Muscle layer of duodenum (tissue), 2 donors: ENCODE measurements at regions not wholly inside any gene's neighbourhood (a gene's known extent, or its start where the extent isn't known, plus 50 kb on each side); places are given as distances from the start of the nearest gene placed in this dataset.

Experiments
- H3K27ac ChIP-seq: one replicate; pipeline ENCODE4 v1.7.0; 2013; ENCODE audit warnings: mild to moderate bottlenecking, low read length
- H3K27me3 ChIP-seq: one replicate; pipeline ENCODE4 v1.7.0; 2013; ENCODE audit warnings: low read depth, mild to moderate bottlenecking, control low read depth, low read length
- H3K36me3 ChIP-seq, 2 donors: one replicate each; pipeline ENCODE4 v1.7.0; 2013; ENCODE audit warnings: low read length in 2 of 2, control low read depth in 1 of 2, mild to moderate bottlenecking in 1 of 2; ENCODE audit not compliant: insufficient read depth in 2 of 2, control insufficient read depth in 1 of 2
- H3K4me1 ChIP-seq, 2 donors: one replicate each; pipeline ENCODE4 v1.7.0; 2013; ENCODE audit warnings: low read length in 2 of 2, mild to moderate bottlenecking in 2 of 2, control low read depth in 1 of 2, moderate library complexity in 1 of 2; ENCODE audit not compliant: insufficient read depth in 2 of 2, control insufficient read depth in 1 of 2
- H3K4me3 ChIP-seq, 2 donors: one replicate each; pipeline ENCODE4 v1.7.0; 2013; ENCODE audit warnings: low read length in 2 of 2, low read depth in 1 of 2, mild to moderate bottlenecking in 1 of 2
- H3K9me3 ChIP-seq, 2 donors: one replicate each; pipeline ENCODE4 v1.7.0; 2013; ENCODE audit warnings: low read length in 2 of 2, control low read depth in 1 of 2, mild to moderate bottlenecking in 1 of 2; ENCODE audit not compliant: control insufficient read depth in 1 of 2
- donor health status: healthy.

DNA sequence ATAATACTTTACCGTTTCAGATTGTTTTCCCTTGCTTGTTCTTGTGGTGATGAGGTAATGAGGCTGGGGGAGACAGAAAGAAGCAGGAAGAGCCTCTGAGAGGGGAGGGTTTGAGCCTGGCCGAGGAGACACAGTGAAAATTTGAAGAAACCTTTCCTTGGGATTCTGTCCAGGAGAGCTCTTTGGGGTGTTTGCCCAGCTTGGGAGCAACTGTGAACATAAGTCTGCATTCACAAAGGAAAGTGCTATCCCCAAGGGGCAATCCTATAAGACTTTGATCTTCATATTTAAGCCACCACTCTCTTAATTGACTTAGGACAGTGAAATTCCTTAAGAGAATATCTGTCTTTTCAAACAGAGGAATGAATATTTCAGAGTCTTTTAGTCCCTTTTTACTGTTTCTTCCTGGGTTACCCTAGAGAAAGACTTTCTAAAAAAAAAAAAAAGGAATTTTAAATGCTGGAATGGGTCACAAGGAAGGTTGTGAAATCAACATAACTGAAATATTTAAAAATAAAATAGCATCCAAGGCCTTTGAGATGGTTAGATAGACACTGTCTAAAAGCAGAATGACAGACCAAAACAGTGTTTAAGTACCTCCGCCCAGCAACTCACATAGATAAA is 52.5 kb upstream of the STAM2 start:
- Histone ChIP-seq H3K4me3 (no peak overlapping the region), H3K9me3 (no peaks in the 10 kb centered on the region), H3K27me3 (no peaks in the 10 kb centered on the region), H3K36me3 (no peaks in the 10 kb centered on the region), H3K4me1 (peaks cover 9 to 14% of the 10 kb centered on the region in 2 donors), H3K27ac (peak overlapping the region; percentile 0)

DNA sequence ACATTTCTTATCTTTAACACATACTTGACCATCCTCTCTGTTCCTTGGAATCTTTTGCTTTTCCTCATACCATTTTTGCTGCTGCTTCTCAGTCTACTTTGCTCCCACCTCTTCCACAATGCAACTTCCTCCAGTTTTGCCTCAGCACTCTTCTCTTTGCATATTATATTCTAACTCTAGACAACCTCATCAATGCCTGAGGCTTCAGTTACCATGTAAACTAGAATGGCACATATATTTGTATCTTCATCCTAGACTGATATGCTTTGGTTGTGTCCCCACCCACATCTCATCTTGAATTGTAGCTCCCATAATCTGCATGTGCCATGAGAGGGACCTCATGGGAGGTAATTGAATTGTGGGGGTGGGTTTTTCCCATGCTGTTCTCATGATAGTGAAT is 55.9 kb upstream of the STAM2 start:
- Histone ChIP-seq H3K36me3 (no peaks in the 10 kb centered on the region), H3K9me3 (no peaks in the 10 kb centered on the region), H3K27me3 (no peaks in the 10 kb centered on the region), H3K4me1 (no peaks in the 10 kb centered on the region), H3K4me3 (no peak overlapping the region), H3K27ac (no peak overlapping the region)

DNA sequence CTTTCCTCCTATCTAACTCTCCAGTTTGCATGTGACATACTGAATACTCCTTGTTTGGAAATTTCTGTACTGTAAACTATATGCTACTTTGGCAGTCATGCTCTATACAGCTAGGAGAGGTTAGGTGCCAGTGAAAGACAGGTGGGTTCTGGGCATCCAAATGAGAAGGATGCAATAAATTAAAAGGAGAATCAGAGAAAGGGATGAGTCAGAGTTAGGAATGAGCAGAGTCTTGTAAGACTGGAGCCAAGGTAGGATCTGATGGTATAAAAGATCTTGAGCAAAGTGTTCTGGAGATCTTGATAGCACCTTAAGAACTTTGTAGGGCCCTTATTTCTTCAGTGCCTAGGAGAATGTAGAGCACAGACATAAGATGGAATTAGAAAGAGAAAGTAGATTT is 58.7 kb upstream of the STAM2 start:
- H3K9me3 ChIP-seq = no peaks in the 10 kb centered on the region
- no peak overlapping the region for H3K27ac ChIP-seq
- no peak overlapping the region for H3K4me3 ChIP-seq
- no peaks in the 10 kb centered on the region for H3K36me3 ChIP-seq
- no peaks in the 10 kb centered on the region for H3K27me3 ChIP-seq
- no peaks in the 10 kb centered on the region for H3K4me1 ChIP-seq

DNA sequence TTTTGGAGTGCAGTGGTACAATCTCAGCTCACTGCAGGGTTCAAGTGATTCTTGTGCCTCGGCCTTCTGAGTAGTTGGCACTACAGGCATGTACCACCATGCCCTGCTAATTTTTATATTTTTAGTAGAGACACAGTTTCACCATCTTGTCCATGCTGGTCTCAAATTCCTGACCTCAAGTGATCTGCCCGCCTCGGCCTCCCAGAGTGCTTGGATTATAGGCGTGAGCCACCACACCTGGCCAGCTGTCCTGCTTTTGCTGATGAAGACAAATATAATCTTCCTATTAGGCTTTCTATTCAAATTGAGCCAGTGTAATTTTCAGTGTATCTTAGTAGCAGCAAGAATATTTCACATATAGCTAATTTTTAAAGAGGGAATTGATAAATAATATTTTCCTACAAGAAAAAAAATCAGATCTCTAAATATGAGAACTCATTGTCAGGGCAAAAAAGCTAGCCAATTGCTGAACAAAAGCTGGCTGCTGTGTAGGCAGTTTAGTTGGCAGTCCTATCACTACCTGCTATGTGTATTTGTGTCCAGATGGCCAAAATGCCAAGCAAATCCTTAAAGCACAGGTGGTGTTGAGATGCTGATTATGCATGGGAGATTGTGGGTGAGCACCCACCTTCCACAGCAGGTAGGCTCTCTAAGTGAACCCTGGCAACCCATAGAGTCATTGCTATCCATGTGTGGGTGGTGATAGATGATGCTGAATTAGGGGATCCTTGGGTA is 60.8 kb upstream of the STAM2 start:
- Histone ChIP-seq H3K27ac (no peak overlapping the region), H3K4me1 (no peaks in the 10 kb centered on the region), H3K27me3 (no peaks in the 10 kb centered on the region)

DNA sequence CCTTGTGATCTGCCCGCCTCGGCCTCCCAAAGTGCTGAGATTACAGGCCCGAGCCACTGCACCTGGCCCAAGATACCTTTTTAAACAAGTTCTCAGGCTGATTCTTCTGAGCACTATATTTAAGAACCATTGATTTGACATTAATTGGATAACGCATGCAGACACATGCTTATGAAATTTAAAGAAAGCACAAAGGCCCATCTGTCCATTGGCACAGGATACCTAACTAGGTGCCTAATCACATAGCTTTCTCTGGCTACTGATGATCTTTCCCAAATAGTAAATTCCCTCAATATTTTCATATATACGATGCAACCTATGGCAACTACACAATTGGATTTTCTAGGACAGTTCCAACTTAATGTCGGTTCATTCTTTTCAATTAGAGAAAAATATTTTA is 62.5 kb upstream of the STAM2 start:
- Histone ChIP-seq H3K4me3 (no peak overlapping the region), H3K9me3 (no peaks in the 10 kb centered on the region), H3K27ac (no peak overlapping the region), H3K4me1 (no peaks in the 10 kb centered on the region), H3K36me3 (no peaks in the 10 kb centered on the region), H3K27me3 (no peaks in the 10 kb centered on the region)

More for the DNA sequence above, 60.8 kb upstream of the STAM2 start:
- H3K36me3 ChIP-seq = no peaks in the 10 kb centered on the region
- H3K9me3 ChIP-seq = no peaks in the 10 kb centered on the region
- H3K4me3 ChIP-seq = no peak overlapping the region

DNA sequence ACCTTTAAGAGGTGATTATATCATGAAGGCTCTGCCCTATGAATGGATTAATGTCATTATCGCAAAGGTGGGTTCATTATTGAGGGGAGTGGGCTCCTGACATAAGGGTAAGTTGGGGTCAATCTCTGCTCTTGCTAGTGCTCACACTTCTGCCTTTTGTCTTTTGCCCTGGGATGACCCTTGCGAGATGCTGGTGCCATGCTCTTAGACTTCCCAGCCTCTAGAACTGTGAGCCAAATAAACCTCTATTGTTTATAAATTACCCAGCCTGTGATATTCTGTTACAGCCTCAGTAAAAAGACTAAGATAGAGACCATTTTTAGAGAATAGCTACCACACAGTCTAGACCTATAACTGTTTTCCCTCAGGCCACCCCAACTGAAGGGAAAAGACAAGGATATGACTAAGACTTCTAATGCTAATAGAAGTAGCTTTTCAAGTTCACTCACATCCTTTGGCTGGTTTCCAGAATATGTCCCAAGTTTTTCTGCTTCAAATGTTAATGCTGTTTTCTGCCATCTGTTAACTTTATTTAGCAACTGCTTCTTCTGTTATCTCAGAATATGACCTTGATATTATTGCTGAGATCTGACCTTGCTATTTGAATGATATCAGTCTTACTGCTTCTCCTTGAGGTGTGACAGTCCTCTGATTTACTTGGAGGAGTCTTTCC is 65.1 kb upstream of the STAM2 start:
- H3K4me1 ChIP-seq = no peaks in the 10 kb centered on the region
- no peaks in the 10 kb centered on the region for H3K9me3 ChIP-seq
- H3K4me3 ChIP-seq = no peak overlapping the region
- H3K27me3 ChIP-seq = no peaks in the 10 kb centered on the region
- H3K27ac ChIP-seq = no peak overlapping the region
- no peaks in the 10 kb centered on the region for H3K36me3 ChIP-seq

- H3K36me3 ChIP-seq = no peaks in the 10 kb centered on the region
- H3K27me3 ChIP-seq = no peaks in the 10 kb centered on the region
- no peak overlapping the region for H3K27ac ChIP-seq
- H3K9me3 ChIP-seq = no peaks in the 10 kb centered on the region
- H3K4me1 ChIP-seq = no peaks in the 10 kb centered on the region
- no peak overlapping the region for H3K4me3 ChIP-seq
Measured at GRCh38 chr2:152241948-152242729, 66.6 kb upstream of the STAM2 start.

DNA sequence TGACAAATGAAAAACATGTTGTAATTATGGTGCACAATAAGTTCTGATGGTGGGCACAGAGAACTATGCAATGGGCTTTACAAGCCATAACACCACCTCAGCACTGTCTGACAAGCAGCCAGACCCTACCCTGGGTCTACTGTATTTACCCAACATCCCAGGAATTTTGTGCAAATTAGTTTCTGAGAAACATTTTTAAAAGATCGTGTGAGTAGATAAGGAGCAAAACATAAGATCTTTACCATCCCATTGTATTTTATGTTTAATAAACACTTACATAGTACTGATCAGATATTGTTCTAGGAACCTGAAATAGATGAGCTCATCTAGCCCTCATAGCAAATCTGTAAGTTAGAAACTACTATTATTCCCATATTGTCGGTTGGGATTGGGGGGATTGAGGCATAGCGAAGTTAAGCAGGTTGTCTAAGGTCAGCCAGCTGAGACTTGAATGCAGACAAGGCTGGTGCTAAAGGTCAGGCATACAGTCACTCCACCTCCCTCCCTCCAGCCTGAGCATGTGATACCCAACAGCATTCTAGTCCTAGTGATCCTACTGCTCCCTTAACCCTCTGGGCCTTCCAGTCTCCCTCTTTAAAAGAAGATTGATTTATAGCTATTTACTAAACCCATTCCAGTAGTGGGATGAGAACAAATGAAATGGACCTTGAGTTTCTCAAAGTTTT is 67.4 kb upstream of the STAM2 start:
- no peaks in the 10 kb centered on the region for H3K36me3 ChIP-seq
- H3K4me1 ChIP-seq = no peaks in the 10 kb centered on the region
- no peak overlapping the region for H3K27ac ChIP-seq
- no peaks in the 10 kb centered on the region for H3K9me3 ChIP-seq
- H3K27me3 ChIP-seq = no peaks in the 10 kb centered on the region
- no peak overlapping the region for H3K4me3 ChIP-seq

DNA sequence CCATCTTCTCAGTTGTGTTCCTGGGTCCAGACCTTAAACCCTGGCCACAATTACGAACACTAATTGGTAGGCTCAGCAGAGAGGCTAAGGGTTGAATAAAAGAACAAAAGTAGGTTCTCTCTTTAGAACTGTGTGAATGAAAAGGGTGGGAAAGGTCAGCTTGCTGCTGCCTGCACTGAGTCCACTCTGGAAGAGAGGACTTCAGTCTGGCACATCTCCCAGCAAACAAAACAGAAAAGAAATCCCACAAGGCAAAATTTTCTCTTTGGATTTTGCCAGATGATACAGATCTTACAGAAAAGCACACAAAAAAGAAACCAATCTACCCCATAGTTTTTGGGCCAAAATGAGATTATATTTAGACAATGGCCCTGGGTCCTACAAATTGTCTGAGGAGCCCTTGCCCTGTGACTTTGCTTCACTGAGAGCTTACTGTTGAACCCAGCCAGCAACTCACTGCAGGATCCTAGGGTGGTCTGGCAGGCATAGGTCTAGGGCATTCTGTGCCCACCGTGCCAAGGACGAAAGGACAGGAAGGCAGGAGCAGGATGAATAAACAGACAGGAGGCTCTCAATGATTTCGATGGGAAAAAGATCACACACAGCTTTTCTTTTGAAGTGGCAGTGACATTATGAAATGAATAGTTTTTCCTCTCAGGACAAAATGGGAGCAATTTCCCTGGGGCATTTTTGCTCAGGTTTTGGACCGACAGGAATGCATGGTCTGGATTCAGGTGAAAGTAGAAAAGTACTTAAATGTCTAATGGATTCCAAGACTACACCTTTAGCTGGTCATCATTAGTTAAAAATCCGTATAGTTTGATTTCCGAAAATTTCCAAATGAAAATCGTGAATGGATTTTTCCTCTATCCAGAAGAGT is 68.4 kb upstream of the STAM2 start:
- no peaks in the 10 kb centered on the region for H3K4me1 ChIP-seq
- H3K27me3 ChIP-seq = no peaks in the 10 kb centered on the region
- H3K9me3 ChIP-seq = no peaks in the 10 kb centered on the region
- no peak overlapping the region for H3K27ac ChIP-seq
- no peaks in the 10 kb centered on the region for H3K36me3 ChIP-seq
- H3K4me3 ChIP-seq = no peak overlapping the region

GRCh38 chr2:152245653-152246052 is 70.1 kb upstream of the STAM2 start:
- no peaks in the 10 kb centered on the region for H3K4me1 ChIP-seq
- no peak overlapping the region for H3K4me3 ChIP-seq
- H3K36me3 ChIP-seq = no peaks in the 10 kb centered on the region
- no peak overlapping the region for H3K27ac ChIP-seq
- H3K9me3 ChIP-seq = no peaks in the 10 kb centered on the region
- no peaks in the 10 kb centered on the region for H3K27me3 ChIP-seq
